ENCODE measurements at regions not wholly inside any gene's neighbourhood (a gene's known extent, or its start where the extent isn't known, plus 50 kb on each side); places are given as distances from the start of the nearest gene placed in this dataset.

- TF ChIP-seq CTCF (IDR thresholded peaks at IDR 0.05) (no peak), EP300 (IDR thresholded peaks at IDR 0.05) (no peak), POLR2A (IDR thresholded peaks at IDR 0.05) (no peak)
These were observed 155.2 kb upstream of the PIK3R1 start for GRCh38 chr5:68060382-68060781.
